ENCODE measurements at regions not wholly inside any gene's neighbourhood (a gene's known extent, or its start where the extent isn't known, plus 50 kb on each side); places are given as distances from the start of the nearest gene placed in this dataset.
"Not testable (repeated sequence)": the region's sequence is repeated elsewhere in the genome, so short reads cannot be mapped to it uniquely, and the experiment has no call there.

DNA sequence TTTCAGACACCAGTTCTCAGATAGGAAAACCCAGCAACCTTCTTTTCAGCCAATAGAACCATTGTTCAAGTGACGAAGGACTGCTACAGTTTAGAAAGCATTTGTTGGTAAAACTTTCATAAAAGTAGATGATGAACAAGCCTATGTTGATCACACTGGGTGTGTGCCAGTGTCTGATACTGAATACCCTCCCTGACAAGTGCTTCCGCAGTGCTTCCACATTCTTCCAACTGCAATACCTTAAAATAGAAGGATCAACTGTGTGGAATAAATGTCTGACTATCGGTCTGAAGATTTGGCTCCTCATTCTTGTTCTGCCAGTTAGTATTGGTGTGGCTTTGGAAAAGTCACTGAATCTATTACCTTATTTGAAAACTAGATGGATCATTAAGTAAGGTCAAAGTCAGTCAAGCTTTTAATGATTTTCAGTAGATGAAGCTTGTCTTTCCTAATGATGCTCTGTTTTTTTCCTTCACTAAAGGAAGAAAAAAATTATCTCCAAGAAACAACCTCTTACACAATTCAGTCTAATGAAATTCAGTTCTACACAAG, 479.4 kb upstream of the CBLB start:
- Mint-ChIP-seq H3K36me3 (ENCODE audit: low read depth) (peaks cover 4% of the 10 kb centered on the region), H3K9me3 (ENCODE audit: low read depth) (peaks cover 4% of the 10 kb centered on the region), H3K4me3 (no peak overlapping the region), H3K4me1 (peaks cover 21% of the 10 kb centered on the region), H3K27ac (no peak overlapping the region), H3K27me3 (no peaks in the 10 kb centered on the region)
- DNase-seq (no peak), ATAC-seq (no peak)
- POLR2A ChIA-PET, result no interaction called here
- CTCF ChIA-PET, result no interaction called here
- intact Hi-C loops (cut with DNase I, micrococcal nuclease), result no loop called here

DNA sequence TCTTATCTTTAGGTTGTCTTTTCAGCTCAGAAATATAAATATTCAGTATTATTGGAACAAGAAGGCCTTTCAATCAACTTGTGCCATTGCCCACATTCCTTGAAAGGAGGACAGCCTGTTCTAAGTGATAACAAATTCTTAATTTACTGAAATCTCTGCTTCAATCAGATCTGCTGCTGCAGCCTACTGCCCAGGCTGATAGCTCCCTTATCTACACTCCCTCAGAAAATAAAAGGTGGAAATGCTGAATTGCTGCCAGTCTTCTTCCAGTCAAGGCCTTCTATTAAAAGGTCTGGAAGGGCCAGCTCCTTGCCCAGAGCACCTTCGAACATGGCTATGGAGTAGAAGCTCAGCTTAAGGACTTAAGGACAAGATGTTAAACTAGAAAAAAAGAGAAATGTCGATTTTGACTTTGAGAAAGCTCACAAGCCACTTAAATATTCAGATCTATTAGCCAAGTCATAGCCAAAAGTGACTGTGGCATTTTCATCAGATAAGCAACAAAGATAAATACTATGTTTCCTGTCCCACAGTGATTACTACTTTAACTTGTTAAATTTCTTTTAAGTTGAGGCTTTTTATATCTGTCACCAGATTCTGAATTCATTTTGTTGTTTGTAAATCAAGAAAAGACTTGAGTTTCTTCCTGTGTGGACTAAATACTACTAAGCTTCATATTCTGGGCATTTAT, 480.5 kb upstream of the CBLB start:
- DNase-seq (no peak), ATAC-seq (no peak)
- Mint-ChIP-seq H3K9me3 (ENCODE audit: low read depth) (peaks cover 5% of the 10 kb centered on the region), H3K4me3 (no peak overlapping the region), H3K27ac (no peak overlapping the region), H3K36me3 (ENCODE audit: low read depth) (peaks cover 4% of the 10 kb centered on the region), H3K27me3 (no peaks in the 10 kb centered on the region), H3K4me1 (peaks cover 21% of the 10 kb centered on the region)
- intact Hi-C loops (cut with DNase I, micrococcal nuclease), result no loop called here
- ChIA-PET POLR2A (interaction anchor here (0.6 kb wide), 1 partner anchor 84 kb away, joined by 4 read pairs; no protein-coding TSS in a partner anchor), CTCF (no interaction called here)

DNA sequence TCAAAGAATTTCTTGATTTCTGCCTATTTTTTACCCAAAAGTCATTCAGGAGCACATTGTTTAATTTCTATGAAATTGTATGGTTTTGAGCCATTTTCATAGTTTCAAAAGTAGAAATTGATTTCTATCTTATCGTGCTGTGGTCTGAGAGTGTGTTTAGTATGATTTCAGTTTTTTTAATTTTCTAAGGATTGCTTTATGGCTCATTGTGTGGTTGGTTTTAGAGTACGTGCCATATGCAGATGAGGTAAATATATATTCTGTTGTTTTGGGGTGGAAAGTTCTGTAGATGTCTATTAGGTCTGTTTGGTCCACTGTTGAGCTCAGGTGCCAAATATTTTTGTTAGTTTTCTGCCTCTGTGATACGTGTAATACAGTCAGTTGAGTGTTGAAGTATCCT, 487.1 kb upstream of the CBLB start:
- CTCF ChIA-PET, result interaction anchor here (1.2 kb wide), 1 partner anchor 87 kb away, joined by 3 read pairs; no protein-coding TSS in a partner anchor
- intact Hi-C loops (cut with DNase I, micrococcal nuclease), result no loop called here
- peaks cover 6% of the 10 kb centered on the region for H3K36me3 Mint-ChIP-seq (ENCODE audit: low read depth)
- no peak for ATAC-seq
- H3K9me3 Mint-ChIP-seq (ENCODE audit: low read depth), result peaks cover 8% of the 10 kb centered on the region
- H3K27me3 Mint-ChIP-seq, result no peaks in the 10 kb centered on the region
- DNase-seq, result no peak
- peaks cover 14% of the 10 kb centered on the region for H3K4me1 Mint-ChIP-seq
- no peak overlapping the region for H3K27ac Mint-ChIP-seq
- H3K4me3 Mint-ChIP-seq, result no peak overlapping the region
- POLR2A ChIA-PET, result no interaction called here

DNA sequence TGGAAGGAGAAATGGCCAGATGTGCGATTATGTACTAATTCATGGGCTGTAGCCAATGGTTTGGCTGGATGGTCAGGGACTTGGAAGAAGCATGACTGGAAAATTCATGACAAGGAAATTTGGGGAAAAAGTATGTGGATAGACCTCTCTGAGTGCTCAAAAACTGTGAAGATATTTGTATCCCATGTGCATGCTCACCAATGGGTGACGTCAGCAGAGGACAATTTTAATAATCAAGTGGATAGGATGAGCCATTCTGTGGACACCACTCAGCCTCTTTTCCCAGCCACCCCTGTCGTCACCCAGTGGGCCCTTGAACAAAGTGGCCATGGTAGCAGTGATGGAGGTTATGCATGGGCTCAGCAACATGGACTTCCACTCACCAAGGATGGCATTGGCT, 490.9 kb upstream of the CBLB start:
- H3K4me1 Mint-ChIP-seq, result peaks cover 10% of the 10 kb centered on the region
- no peak overlapping the region for H3K4me3 Mint-ChIP-seq
- H3K9me3 Mint-ChIP-seq (ENCODE audit: low read depth), result peaks cover 7% of the 10 kb centered on the region
- H3K27me3 Mint-ChIP-seq, result no peaks in the 10 kb centered on the region
- H3K36me3 Mint-ChIP-seq (ENCODE audit: low read depth), result peaks cover 4% of the 10 kb centered on the region
- no peak overlapping the region for H3K27ac Mint-ChIP-seq
- intact Hi-C loops (cut with DNase I, micrococcal nuclease), result no loop called here
- DNase-seq, result no peak
- no peak for ATAC-seq
- POLR2A ChIA-PET, result no interaction called here
- CTCF ChIA-PET, result interaction anchor here (0.6 kb wide), 2 partner anchors 19 to 838 kb away, joined by 3 to 4 read pairs; no protein-coding TSS in a partner anchor

DNA sequence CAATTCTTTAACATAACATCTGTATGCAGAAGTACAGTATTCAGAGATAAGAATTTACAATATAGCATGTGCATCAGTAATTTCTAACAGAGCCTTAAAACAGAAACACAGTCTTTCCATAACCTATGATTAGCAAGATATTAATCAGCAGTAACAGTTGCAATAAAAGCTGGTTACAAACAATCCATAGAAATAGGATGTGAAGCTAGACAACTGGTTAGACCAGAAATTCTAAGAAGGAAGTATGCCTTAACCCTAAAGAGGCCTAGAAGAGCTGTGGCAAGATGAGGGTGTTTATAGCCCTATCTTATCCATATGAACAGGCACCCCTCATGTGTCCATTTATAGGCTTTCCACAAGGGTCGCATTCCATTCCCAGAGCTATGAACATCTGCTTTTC, 492.1 kb upstream of the CBLB start:
- DNase-seq; intact Hi-C loops (cut with DNase I, micrococcal nuclease); H3K9me3 Mint-ChIP-seq (ENCODE audit: low read depth); ATAC-seq; H3K27ac Mint-ChIP-seq; POLR2A ChIA-PET; H3K4me3 Mint-ChIP-seq; H3K27me3 Mint-ChIP-seq; H3K36me3 Mint-ChIP-seq (ENCODE audit: low read depth): not testable (repeated sequence)
- H3K4me1 Mint-ChIP-seq, result peaks cover 14% of the 10 kb centered on the region
- CTCF ChIA-PET, result interaction anchor here (0.6 kb wide), 1 partner anchor 688 kb away, joined by 3 read pairs; no protein-coding TSS in a partner anchor

DNA sequence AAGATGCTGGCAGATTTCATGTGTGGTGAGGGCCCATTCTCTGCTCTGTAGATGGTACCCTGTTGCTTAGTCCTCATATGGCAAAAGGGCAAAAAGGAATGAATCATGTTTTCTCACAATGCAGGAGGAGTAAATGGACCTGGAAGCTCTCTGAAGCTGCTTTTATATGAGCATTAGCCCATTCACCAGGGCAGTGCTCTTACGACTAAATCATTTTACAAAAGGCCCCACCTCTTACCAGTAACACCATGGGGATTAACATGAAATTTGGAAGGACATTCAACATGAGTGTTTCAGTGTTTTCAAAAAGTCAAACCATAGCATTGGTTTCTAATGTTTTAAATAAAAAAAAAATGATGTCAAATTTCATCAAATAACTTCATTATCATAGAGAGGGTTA, 495.7 kb upstream of the CBLB start:
- H3K9me3 Mint-ChIP-seq (ENCODE audit: low read depth), result peaks cover 7% of the 10 kb centered on the region
- CTCF ChIA-PET, result no interaction called here
- no peak overlapping the region for H3K27ac Mint-ChIP-seq
- no peak for DNase-seq
- peaks cover 4% of the 10 kb centered on the region for H3K36me3 Mint-ChIP-seq (ENCODE audit: low read depth)
- POLR2A ChIA-PET, result no interaction called here
- intact Hi-C loops (cut with DNase I, micrococcal nuclease), result no loop called here
- ATAC-seq, result no peak
- no peaks in the 10 kb centered on the region for H3K27me3 Mint-ChIP-seq
- no peak overlapping the region for H3K4me3 Mint-ChIP-seq
- H3K4me1 Mint-ChIP-seq, result peaks cover 8% of the 10 kb centered on the region

DNA sequence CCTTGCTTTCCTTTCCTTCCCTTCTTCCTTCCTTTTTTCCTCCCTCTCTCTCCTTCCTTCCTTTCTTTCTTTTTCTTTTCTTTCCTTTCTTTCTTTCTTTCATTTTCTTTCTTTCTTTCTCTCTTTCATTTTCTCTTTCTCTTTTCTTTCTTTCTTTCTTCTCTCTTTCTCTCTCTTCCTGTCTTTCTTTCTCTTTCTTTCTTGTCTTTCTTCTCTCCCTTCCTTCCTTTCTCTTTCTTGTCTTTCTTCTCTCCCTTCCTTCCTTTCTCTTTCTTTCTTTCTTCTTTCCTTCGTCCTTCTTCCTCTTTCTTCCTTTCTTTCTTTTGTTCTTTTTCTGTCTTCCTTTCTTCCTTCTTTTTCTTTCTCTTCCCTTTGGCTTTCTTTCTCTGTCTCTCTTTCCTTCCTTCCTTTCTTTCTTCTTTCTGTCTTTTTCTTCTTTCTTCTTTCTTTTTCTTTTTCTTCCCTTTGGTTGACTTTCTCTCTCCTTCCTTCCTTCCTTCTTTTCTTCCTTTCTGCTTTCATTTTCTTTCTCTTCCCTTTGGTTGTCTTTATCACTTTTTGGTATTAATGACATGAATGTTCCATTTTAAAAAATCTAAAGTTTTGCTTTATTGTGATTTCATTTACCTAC, 496.4 kb upstream of the CBLB start:
- intact Hi-C loops (cut with DNase I, micrococcal nuclease), result no loop called here
- DNase-seq (no peak), ATAC-seq (no peak)
- Mint-ChIP-seq H3K27me3 (no peaks in the 10 kb centered on the region), H3K4me1 (peaks cover 8% of the 10 kb centered on the region), H3K4me3 (no peak overlapping the region), H3K27ac (peak overlapping the region; percentile 55), H3K36me3 (ENCODE audit: low read depth) (peaks cover 2% of the 10 kb centered on the region), H3K9me3 (ENCODE audit: low read depth) (peaks cover 5% of the 10 kb centered on the region)
- POLR2A ChIA-PET, result no interaction called here
- CTCF ChIA-PET, result no interaction called here

DNA sequence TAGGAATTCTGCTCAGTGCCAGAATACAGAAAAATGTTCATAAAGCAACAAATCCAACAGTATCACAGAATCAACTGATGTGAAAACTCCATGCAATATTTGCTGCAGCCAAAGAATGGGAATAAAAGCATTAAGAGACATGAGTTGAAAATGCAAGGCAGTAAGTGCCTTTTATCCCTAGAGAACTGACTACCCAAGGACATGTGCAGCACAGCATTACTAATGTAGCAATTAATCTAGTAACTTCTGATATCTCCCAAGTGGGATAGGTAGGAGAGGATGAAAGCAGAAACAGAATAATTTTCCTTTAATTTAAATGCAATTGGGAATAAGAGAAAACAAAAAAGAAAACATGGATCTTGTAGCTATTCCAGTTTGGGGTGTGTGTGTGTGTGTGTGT, 497.5 kb upstream of the CBLB start:
- H3K27me3 Mint-ChIP-seq, result no peaks in the 10 kb centered on the region
- ATAC-seq (no peak), DNase-seq (no peak)
- H3K4me1 Mint-ChIP-seq, result peaks cover 8% of the 10 kb centered on the region
- H3K27ac Mint-ChIP-seq, result no peak overlapping the region
- CTCF ChIA-PET, result no interaction called here
- intact Hi-C loops (cut with DNase I, micrococcal nuclease), result no loop called here
- H3K4me3 Mint-ChIP-seq, result no peak overlapping the region
- peaks cover 5% of the 10 kb centered on the region for H3K9me3 Mint-ChIP-seq (ENCODE audit: low read depth)
- H3K36me3 Mint-ChIP-seq (ENCODE audit: low read depth), result peaks cover 2% of the 10 kb centered on the region
- POLR2A ChIA-PET, result no interaction called here

DNA sequence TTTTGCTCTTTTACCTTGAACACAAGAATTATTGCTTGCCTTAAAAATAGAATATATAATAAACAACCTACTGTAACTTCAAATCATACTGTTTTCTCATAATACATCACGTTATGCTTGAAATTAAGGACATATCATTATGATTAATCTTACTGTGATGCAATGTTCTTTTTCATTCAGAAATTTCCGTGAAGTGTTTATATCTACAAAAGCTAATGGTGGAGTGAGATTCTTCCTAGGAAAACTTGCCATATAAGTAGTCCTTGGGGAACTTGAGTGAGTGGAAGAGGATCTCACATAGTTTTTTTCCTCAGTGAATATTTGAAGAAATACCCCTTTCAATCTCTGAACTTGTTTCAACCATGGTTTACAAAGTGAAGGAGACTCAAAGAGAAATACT, 498.7 kb upstream of the CBLB start:
- Mint-ChIP-seq H3K9me3 (ENCODE audit: low read depth) (no peaks in the 10 kb centered on the region), H3K4me1 (peaks cover 8% of the 10 kb centered on the region), H3K4me3 (no peak overlapping the region), H3K27me3 (no peaks in the 10 kb centered on the region), H3K36me3 (ENCODE audit: low read depth) (no peaks in the 10 kb centered on the region), H3K27ac (no peak overlapping the region)
- DNase-seq (no peak), ATAC-seq (no peak)
- intact Hi-C loops (cut with DNase I, micrococcal nuclease), result no loop called here
- ChIA-PET CTCF (no interaction called here), POLR2A (no interaction called here)

DNA sequence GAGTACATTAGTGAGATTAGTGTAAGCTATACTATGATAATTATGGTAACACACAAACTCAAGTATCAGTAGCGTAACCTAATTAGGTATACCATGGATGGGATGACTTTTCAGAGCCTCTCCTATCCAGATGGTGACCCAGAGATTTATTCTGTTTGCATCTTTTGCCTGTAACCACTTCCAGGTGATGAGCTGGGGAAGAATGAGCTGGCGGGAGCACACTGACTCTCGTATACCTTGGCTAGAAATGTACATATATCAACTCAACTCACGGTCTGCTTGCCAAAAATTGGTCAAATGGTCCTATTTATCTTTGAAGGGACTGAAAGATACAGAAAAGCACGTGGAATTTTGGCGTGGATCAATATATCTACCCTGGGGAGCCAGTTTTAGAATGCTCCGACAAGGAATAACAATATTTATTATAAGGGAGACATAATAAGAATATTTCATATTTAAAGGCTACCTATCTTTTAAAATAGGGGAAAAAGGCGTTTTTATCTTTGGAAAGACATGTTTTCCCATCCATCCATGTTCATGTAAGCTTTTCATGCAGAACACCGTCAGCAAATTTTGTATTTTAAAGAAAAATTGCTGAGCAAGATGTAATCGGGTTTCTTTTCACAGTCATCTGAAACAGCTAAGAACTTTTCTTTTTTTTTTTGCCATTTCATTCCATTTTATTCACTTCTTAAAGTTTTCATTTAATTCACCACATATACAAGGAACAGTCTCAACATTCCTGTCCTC, 502.6 kb upstream of the CBLB start:
- DNase-seq (no peak), ATAC-seq (no peak)
- ChIA-PET CTCF (interaction anchor here (1.4 kb wide), 1 partner anchor 38 kb away, joined by 3 read pairs; no protein-coding TSS in a partner anchor), POLR2A (no interaction called here)
- Mint-ChIP-seq H3K27me3 (peaks cover 1% of the 10 kb centered on the region), H3K36me3 (ENCODE audit: low read depth) (no peaks in the 10 kb centered on the region), H3K9me3 (ENCODE audit: low read depth) (no peaks in the 10 kb centered on the region), H3K4me1 (peaks cover 2% of the 10 kb centered on the region), H3K4me3 (no peak overlapping the region), H3K27ac (no peak overlapping the region)
- intact Hi-C loops (cut with DNase I, micrococcal nuclease), result no loop called here

DNA sequence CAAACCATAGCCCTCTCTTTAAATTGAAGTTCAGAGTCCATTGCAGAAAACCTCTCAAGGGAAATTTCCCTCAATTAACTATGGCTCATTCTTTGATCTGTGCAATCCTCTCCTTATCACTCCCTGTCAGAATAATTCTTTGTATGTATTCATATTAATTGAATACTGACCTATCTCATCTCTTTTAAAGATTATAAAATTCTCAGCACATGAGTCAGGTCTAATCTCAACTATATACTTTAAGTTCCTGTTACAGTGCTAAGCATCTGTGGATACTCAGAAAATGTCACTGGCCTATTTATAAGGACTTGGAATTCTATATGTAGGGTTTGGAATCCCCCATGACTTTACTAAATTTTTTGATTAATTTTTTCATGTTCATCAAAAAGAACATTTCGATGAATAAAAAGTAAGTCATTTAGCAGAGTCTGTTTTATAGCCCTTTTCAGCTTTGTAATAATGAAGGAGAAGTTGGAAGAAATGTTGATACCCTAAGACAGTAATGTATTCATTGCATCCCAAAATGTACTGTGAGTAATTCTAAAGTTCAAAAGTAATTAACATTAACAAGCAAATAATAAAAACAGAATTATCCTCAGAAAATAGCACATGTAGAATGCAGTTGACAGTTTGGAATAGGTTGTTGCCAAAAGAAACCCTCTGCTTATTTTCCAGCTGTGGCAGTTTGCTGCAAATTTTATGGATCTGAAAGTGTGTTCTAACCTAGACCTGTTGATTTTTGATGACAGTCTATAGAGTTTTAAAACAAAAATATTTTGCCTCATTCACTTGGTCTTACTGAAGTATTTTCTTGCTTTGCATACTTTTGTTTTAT, 503.4 kb upstream of the CBLB start:
- intact Hi-C loops (cut with DNase I, micrococcal nuclease), result no loop called here
- Mint-ChIP-seq H3K27me3 (peaks cover 1% of the 10 kb centered on the region), H3K4me3 (no peak overlapping the region), H3K9me3 (ENCODE audit: low read depth) (no peaks in the 10 kb centered on the region), H3K36me3 (ENCODE audit: low read depth) (no peaks in the 10 kb centered on the region), H3K4me1 (peaks cover 2% of the 10 kb centered on the region), H3K27ac (no peak overlapping the region)
- ChIA-PET CTCF (no interaction called here), POLR2A (no interaction called here)
- DNase-seq (no peak), ATAC-seq (no peak)
